RWPE2 (cell line): ENCODE measurements at regions not wholly inside any gene's neighbourhood (a gene's known extent, or its start where the extent isn't known, plus 50 kb on each side); places are given as distances from the start of the nearest gene placed in this dataset.
A peak's percentile ranks its signal among the peaks of the same experiment; 100 is the strongest.

ENCODE experiments used
- ATAC-seq: fragments of 200-7000 bp; cut with Tn5 transposase; 3 replicates; pipeline ENCODE4 v1.9.1; 2021; ENCODE audit warnings: low read depth
- DNase-seq: peaks from one replicate; pipeline ENCODE4 v3.0.0-alpha.2; 2020; ENCODE audit warnings: low spot score
- H3K27ac ChIP-seq: fragments of 450-650 bp; 2 replicates; pipeline ENCODE4 v1.5.1; 2017; ENCODE audit warnings: mild to moderate bottlenecking; ENCODE audit not compliant: poor library complexity, severe bottlenecking
- H3K27me3 ChIP-seq: fragments of 250-450 bp; sonication (Bioruptor Pico); 2 replicates; pipeline ENCODE4 v1.5.1; 2021; ENCODE audit warnings: mild to moderate bottlenecking, moderate library complexity; ENCODE audit not compliant: insufficient read depth, poor library complexity, severe bottlenecking
- H3K36me3 ChIP-seq: fragments of 250-450 bp; sonication (Bioruptor Pico); 2 replicates; pipeline ENCODE4 v1.5.1; 2020; ENCODE audit warnings: low read depth, mild to moderate bottlenecking, moderate library complexity
- H3K4me1 ChIP-seq: fragments of 250-450 bp; sonication (Bioruptor Pico); 2 replicates; pipeline ENCODE4 v1.5.1; 2021; ENCODE audit warnings: mild to moderate bottlenecking, moderate library complexity; ENCODE audit not compliant: insufficient read depth, poor library complexity, severe bottlenecking
- H3K4me3 ChIP-seq: fragments of 250-450 bp; sonication (Bioruptor Pico); 2 replicates; pipeline ENCODE4 v1.5.1; 2021; ENCODE audit warnings: mild to moderate bottlenecking, moderate library complexity; ENCODE audit not compliant: severe bottlenecking
- H3K9me3 ChIP-seq: fragments of 250-450 bp; sonication (Bioruptor Pico); 2 replicates; pipeline ENCODE4 v1.5.1; 2021; ENCODE audit warnings: mild to moderate bottlenecking, moderate library complexity; ENCODE audit not compliant: severe bottlenecking
- CTCF ChIP-seq: fragments of 450-650 bp; IDR thresholded peaks from one replicate; pipeline ENCODE4 v1.5.1; 2017; ENCODE audit warnings: mild to moderate bottlenecking, moderate library complexity; ENCODE audit not compliant: poor library complexity, severe bottlenecking

- Histone ChIP-seq H3K4me1 (no peaks in the 10 kb centered on the region), H3K27ac (no peak overlapping the region), H3K27me3 (no peaks in the 10 kb centered on the region), H3K36me3 (no peaks in the 10 kb centered on the region), H3K4me3 (no peak overlapping the region), H3K9me3 (no peaks in the 10 kb centered on the region)
- no peak; the same call in 2 of the 3 replicates for ATAC-seq
- peak; percentile 8 for TF ChIP-seq CTCF
- no peak for DNase-seq
Observed at GRCh38 chr3:16658004-16658924, 53.0 kb upstream of the DAZL start.

GRCh38 chr3:16658925-16659793 lies 53.9 kb upstream of the DAZL start:
- no peak for TF ChIP-seq CTCF
- H3K9me3 ChIP-seq, result no peaks in the 10 kb centered on the region
- no peak overlapping the region for H3K4me3 ChIP-seq
- no peak for ATAC-seq
- H3K4me1 ChIP-seq, result no peaks in the 10 kb centered on the region
- no peaks in the 10 kb centered on the region for H3K27me3 ChIP-seq
- H3K27ac ChIP-seq, result no peak overlapping the region
- H3K36me3 ChIP-seq, result no peaks in the 10 kb centered on the region
- DNase-seq, result no peak

- Histone ChIP-seq H3K4me3 (no peak overlapping the region), H3K9me3 (no peaks in the 10 kb centered on the region), H3K27me3 (no peaks in the 10 kb centered on the region), H3K4me1 (no peaks in the 10 kb centered on the region), H3K36me3 (no peaks in the 10 kb centered on the region), H3K27ac (no peak overlapping the region)
- DNase-seq (no peak), ATAC-seq (no peak)
- TF ChIP-seq CTCF, result no peak
Observed at GRCh38 chr3:16663854-16664712, 58.9 kb upstream of the DAZL start.

GRCh38 chr3:16665282-16665741 lies 60.1 kb upstream of the DAZL start:
- H3K9me3 ChIP-seq, result no peaks in the 10 kb centered on the region
- TF ChIP-seq CTCF, result no peak
- H3K27me3 ChIP-seq, result no peaks in the 10 kb centered on the region
- no peak for ATAC-seq
- H3K27ac ChIP-seq, result no peak overlapping the region
- H3K4me1 ChIP-seq, result no peaks in the 10 kb centered on the region
- no peak for DNase-seq
- H3K36me3 ChIP-seq, result no peaks in the 10 kb centered on the region
- no peak overlapping the region for H3K4me3 ChIP-seq
